ENCODE measurements at regions not wholly inside any gene's neighbourhood (a gene's known extent, or its start where the extent isn't known, plus 50 kb on each side); places are given as distances from the start of the nearest gene placed in this dataset.

GRCh38 chr2:173652767-173653431 is 298.2 kb downstream of the CDCA7 start:
- no peak for TF ChIP-seq CTCF (IDR thresholded peaks at IDR 0.05)
- no peak for TF ChIP-seq POLR2A (IDR thresholded peaks at IDR 0.05)
